ENCODE measurements at regions not wholly inside any gene's neighbourhood (a gene's known extent, or its start where the extent isn't known, plus 50 kb on each side); places are given as distances from the start of the nearest gene placed in this dataset.

DNA sequence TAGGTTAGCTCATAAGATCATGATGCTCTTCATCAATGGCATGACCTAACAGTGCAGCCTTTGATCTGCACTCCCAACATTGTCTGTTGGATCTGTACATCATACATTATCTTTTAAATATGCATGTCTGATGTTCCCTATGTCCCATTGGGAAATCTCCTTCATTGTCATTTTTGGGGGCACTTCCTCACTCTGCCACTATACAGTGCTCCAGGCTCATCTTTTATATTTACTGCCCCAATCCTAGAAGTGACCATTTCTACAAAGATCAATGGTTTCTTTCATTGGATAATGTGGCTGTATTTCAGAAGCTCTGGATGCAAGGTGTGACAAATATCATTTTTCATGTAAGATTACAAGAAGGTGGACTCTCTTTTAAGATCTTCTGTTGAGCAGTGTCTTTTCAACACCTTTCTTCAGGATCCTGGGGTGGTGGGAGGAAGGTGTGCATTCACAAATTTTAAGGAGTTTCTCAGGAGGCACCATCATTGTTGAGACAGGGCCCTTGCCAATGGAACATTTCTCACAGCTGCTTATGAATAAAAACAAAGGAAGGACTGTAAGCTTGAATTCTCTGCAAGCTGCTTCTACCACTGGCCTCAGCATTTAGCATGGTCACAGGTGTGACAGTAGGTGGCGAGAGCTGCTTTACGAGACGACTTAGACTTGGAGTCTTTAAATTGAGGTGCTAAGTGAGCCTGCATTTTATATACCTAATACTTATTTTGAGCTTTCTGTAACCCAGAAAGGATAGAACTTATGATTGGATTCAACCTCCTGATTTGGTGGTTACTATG, 403.0 kb downstream of the LMO7 start:
- DNase-seq (ENCODE audit: low read depth), result no peak
- no peak overlapping the region for H3K4me3 ChIP-seq (ENCODE audit: low read depth, low read length)
- TF ChIP-seq, protein P1, sequence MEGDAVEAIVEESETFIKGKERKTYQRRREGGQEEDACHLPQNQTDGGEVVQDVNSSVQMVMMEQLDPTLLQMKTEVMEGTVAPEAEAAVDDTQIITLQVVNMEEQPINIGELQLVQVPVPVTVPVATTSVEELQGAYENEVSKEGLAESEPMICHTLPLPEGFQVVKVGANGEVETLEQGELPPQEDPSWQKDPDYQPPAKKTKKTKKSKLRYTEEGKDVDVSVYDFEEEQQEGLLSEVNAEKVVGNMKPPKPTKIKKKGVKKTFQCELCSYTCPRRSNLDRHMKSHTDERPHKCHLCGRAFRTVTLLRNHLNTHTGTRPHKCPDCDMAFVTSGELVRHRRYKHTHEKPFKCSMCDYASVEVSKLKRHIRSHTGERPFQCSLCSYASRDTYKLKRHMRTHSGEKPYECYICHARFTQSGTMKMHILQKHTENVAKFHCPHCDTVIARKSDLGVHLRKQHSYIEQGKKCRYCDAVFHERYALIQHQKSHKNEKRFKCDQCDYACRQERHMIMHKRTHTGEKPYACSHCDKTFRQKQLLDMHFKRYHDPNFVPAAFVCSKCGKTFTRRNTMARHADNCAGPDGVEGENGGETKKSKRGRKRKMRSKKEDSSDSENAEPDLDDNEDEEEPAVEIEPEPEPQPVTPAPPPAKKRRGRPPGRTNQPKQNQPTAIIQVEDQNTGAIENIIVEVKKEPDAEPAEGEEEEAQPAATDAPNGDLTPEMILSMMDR (IDR thresholded peaks at IDR 0.05; ENCODE audit: low read depth, low read length, missing control alignments), result no peak

DNA sequence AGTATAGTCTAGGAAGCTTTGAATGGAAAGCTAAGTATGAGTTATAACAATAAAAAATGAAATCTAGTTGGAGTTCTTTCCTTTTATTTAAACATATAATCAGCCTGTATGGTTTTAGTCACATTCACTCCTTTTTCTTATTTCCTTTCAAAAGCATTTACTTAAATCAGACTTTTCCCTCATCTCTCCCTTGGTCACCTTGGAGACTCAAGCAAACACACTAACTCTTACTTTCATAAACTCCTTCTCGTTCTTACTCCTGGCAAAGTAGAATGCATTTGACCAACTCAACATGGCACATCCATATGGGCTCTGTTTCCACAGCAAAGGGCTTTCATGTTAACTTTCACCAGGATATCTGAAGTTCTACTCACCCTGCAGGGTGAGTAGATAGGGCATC, 400.0 kb downstream of the LMO7 start:
- no peak overlapping the region for H3K4me3 ChIP-seq (ENCODE audit: low read depth, low read length)
- TF ChIP-seq, protein P1 (IDR thresholded peaks at IDR 0.05; ENCODE audit: low read depth, low read length, missing control alignments), result no peak
- no peak for DNase-seq (ENCODE audit: low read depth)

DNA sequence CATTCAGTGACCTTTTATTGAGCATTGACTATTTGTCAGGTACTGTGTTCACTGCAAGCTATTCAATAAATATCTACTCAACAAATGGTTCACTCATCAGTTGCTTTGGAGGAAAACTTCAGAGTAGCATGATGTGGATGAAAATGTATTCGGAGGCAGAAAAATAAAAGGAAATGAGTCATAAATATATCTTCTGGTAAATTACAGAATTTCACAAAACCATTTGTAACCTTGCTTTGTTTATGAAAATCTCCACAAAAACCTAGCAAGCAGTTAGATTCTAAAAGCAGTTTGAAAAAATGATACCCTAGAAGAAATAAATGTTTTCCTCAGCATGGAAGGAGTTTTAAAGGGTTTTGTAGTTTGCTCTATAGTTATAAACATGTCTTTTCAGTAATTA, 399.6 kb downstream of the LMO7 start:
- TF ChIP-seq, protein P1 (IDR thresholded peaks at IDR 0.05; ENCODE audit: low read depth, low read length, missing control alignments), result no peak

DNA sequence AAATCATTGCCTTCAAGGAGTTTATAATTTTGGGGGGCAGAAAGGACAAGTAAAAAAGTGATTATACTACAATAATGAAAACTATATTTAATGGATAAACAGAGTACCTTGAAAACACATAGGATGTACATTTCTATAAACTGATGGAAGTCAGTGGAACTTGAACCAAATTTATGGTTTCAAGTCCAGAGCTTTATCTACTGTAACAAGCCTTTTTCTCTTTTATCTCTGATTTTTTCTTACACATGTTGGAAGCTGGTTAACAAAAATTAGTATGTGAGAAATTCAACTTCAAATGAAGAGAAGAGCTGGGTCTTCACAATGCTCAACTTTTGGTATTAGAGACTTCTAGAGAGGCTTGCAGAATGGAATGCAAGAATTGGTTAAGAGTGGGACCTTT, 393.6 kb downstream of the LMO7 start:
- no peak for DNase-seq (ENCODE audit: low read depth)
- H3K4me3 ChIP-seq (ENCODE audit: low read depth, low read length), result no peak overlapping the region

More for the DNA sequence above, 399.6 kb downstream of the LMO7 start:
- no peak for DNase-seq (ENCODE audit: low read depth)
- H3K4me3 ChIP-seq (ENCODE audit: low read depth, low read length), result no peak overlapping the region

DNA sequence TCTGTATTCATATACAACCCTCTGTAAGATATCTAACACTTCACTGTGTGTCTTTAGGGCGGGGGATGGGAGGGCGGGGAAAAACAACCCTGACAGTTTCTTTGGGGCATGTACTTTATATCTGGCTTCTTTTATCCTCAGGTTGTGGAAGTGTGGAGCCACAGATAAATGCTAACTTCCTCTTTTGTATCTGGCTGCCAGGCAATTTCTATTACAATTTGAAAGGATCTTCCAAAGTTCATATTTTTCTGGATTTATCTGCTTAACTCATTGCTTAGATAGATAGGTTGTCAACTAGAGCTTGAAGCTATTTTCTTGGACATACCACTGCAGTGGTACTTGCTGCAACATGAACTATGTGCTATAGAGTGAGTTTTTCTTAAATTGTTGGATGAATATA, 393.0 kb downstream of the LMO7 start:
- H3K4me3 ChIP-seq (ENCODE audit: low read depth, low read length), result no peak overlapping the region
- TF ChIP-seq, protein P1 (IDR thresholded peaks at IDR 0.05; ENCODE audit: low read depth, low read length, missing control alignments), result no peak
- no peak for DNase-seq (ENCODE audit: low read depth)

More for the DNA sequence above, 393.6 kb downstream of the LMO7 start:
- TF ChIP-seq, protein P1 (IDR thresholded peaks at IDR 0.05; ENCODE audit: low read depth, low read length, missing control alignments), result no peak

DNA sequence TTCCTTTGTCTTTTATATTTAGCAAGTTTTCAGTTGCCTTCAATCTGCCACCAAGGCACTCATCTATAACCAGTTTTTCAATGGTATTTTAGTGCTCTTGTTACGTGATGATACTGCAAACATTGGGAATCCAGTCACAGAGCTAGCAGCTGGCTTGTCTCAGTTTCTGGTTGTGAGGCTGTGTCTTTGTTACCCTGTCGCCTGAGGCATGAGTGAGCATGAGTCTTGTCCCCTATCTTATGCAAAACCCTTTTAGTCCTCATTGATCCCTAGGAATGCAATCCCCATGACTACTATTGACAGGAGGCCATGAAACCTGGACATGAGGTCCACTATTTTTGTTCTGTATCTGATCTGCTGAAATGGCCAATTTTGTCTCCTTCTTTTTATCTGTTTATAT, 391.0 kb downstream of the LMO7 start:
- TF ChIP-seq, protein P1 (IDR thresholded peaks at IDR 0.05; ENCODE audit: low read depth, low read length, missing control alignments), result no peak
- H3K4me3 ChIP-seq (ENCODE audit: low read depth, low read length), result no peak overlapping the region
- DNase-seq (ENCODE audit: low read depth), result no peak

DNA sequence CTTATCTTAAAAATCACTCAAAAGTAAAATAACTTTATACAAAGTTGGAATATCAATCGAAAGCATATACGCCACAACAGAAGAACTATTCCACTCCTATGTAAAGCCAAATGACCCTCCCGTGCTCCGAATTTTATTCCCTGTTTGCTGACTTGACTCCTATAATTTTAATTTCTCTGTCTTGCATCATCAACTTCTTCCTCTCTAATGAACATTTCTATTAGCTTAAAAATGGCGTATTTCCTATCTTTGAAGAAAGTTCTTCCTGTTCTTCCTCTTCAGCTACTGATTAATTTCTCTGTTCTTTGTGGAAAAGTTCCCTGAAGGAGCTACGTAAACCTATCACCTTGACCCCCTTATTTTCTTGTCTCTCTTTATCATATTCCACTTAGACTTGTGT, 389.3 kb downstream of the LMO7 start:
- no peak for DNase-seq (ENCODE audit: low read depth)
- TF ChIP-seq, protein P1 (IDR thresholded peaks at IDR 0.05; ENCODE audit: low read depth, low read length, missing control alignments), result no peak

More for the DNA sequence above, 389.3 kb downstream of the LMO7 start:
- no peak overlapping the region for H3K4me3 ChIP-seq (ENCODE audit: low read depth, low read length)
